VCaP (cell line): ENCODE measurements at regions not wholly inside any gene's neighbourhood (a gene's known extent, or its start where the extent isn't known, plus 50 kb on each side); places are given as distances from the start of the nearest gene placed in this dataset.

Experiments
- H3K27ac ChIP-seq: fragments of 450-650 bp; 2 replicates; pipeline ENCODE4 v1.5.1; 2017
- CTCF ChIP-seq: fragments of 450-650 bp; conservative IDR thresholded peaks from 2 replicates; pipeline ENCODE4 v1.5.1; 2017; ENCODE audit warnings: mild to moderate bottlenecking, moderate library complexity

GRCh38 chr19:29386970-29387369 is 138.8 kb upstream of the VSTM2B start:
- no peak for TF ChIP-seq CTCF
- no peak overlapping the region for H3K27ac ChIP-seq

DNA sequence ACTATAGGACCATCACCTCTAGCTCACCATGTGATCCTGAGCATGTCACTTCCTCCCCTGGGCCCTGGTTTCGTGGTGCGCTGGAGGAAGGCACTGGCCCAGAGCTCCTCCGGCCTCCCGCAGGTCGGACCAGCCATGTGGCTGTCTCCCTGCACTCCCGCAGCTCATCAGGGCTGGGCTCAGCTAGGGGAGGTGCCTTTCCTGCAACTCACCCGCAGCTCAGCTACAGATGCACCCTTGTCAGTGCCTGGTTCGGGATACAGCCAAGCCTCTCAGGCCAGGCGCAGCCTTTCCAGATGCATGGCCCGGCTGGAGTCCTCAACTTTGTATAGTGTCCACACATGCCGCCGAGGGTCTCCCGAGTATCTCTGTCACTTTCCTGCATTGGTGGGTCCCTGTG is 138.2 kb upstream of the VSTM2B start:
- no peak overlapping the region for H3K27ac ChIP-seq
- no peak for TF ChIP-seq CTCF

GRCh38 chr19:29389495-29389894 is 136.3 kb upstream of the VSTM2B start:
- H3K27ac ChIP-seq: no peak overlapping the region

GRCh38 chr19:29390742-29391141 is 135.1 kb upstream of the VSTM2B start:
- TF ChIP-seq CTCF: no peak
- H3K27ac ChIP-seq: no peak overlapping the region

More at GRCh38 chr19:29389495-29389894, 136.3 kb upstream of the VSTM2B start:
- TF ChIP-seq CTCF: no peak

GRCh38 chr19:29393915-29394460 is 131.8 kb upstream of the VSTM2B start:
- TF ChIP-seq CTCF: peak; percentile 33
- no peak overlapping the region for H3K27ac ChIP-seq

DNA sequence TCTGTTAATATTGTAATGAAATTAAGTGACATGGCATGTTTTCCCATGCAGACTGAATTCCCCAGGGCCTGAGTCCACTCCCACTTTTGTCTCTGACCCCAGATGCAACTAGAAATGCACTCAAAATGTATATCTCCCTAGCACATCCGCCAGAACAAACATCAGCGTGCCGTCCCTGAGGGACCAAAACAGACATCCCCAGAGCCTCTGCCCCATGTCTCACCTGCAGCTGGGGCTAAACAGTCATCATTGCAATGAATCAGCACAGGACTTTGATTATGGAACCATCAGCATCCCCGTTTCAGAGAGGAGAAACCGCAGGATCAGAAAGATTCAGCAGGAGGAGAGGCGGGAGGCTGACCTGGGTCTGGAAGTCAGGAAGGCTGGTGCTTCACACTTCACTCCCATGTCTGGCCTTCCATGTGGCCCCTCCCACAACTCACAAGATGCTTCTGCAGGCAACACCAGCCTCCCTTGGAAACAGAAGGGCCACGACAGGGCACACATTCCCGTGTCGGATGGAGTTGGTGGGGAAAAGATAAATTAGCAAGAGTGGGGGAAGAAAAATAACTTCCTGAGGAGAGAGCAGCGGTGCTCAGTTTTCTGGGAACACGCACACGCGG is 130.6 kb upstream of the VSTM2B start:
- no peak overlapping the region for H3K27ac ChIP-seq
- TF ChIP-seq CTCF: no peak

GRCh38 chr19:29395734-29396414 is 129.9 kb upstream of the VSTM2B start:
- no peak for TF ChIP-seq CTCF
- H3K27ac ChIP-seq: no peak overlapping the region
